HEK293T (cell line): ENCODE measurements at regions not wholly inside any gene's neighbourhood (a gene's known extent, or its start where the extent isn't known, plus 50 kb on each side); places are given as distances from the start of the nearest gene placed in this dataset.

Source experiments
- CTCF ChIA-PET: fragments of 350-600 bp; formaldehyde crosslinking; extraction: SDS; loops from one replicate; lab custom pipeline; 2021; ENCODE audit warnings: antibody characterized with exemption, inconsistent platforms; lab: Yijun Ruan, JAX
- POLR2A ChIA-PET: fragments of 350-600 bp; formaldehyde crosslinking; extraction: SDS; loops from one replicate; lab custom pipeline; 2020; ENCODE audit warnings: antibody characterized with exemption, inconsistent platforms; lab: Yijun Ruan, JAX
- DNase-seq: peaks from one replicate; pipeline ENCODE4 v3.0.0; 2012; ENCODE audit warnings: mixed read lengths; ENCODE audit errors: extremely low spot score
- ARNT ChIP-seq: fragments of 450-650 bp; IDR thresholded peaks from 2 replicates; pipeline ENCODE4 v1.6.1; 2017; ENCODE audit warnings: mild to moderate bottlenecking
- BHLHE40 ChIP-seq: fragments of 450-650 bp; IDR thresholded peaks from 2 replicates; pipeline ENCODE4 v1.6.1; 2016; ENCODE audit warnings: mild to moderate bottlenecking, moderate library complexity, borderline replicate concordance
- CTBP1 ChIP-seq: fragments of 450-650 bp; IDR thresholded peaks from 2 replicates; pipeline ENCODE4 v1.6.1; 2016; ENCODE audit warnings: borderline replicate concordance
- ELF4 ChIP-seq: fragments of 450-650 bp; IDR thresholded peaks from 2 replicates; pipeline ENCODE4 v1.6.1; 2017; ENCODE audit warnings: antibody characterized with exemption
- FOXA1 ChIP-seq: fragments of 450-650 bp; IDR thresholded peaks from 2 replicates; pipeline ENCODE4 v1.6.1; 2016; ENCODE audit warnings: mild to moderate bottlenecking
- FOXK2 ChIP-seq: fragments of 450-650 bp; IDR thresholded peaks from 2 replicates; pipeline ENCODE4 v1.6.1; 2016; ENCODE audit warnings: mild to moderate bottlenecking
- FOXM1 ChIP-seq: fragments of 450-650 bp; IDR thresholded peaks from 2 replicates; pipeline ENCODE4 v1.6.1; 2017; ENCODE audit warnings: mild to moderate bottlenecking, borderline replicate concordance
- HDGF ChIP-seq: fragments of 450-650 bp; IDR thresholded peaks from 2 replicates; pipeline ENCODE4 v1.6.1; 2017; ENCODE audit warnings: antibody characterized with exemption, borderline replicate concordance
- L3MBTL2 ChIP-seq: fragments of 450-650 bp; conservative IDR thresholded peaks from 2 replicates; pipeline ENCODE4 v1.6.1; 2016; ENCODE audit warnings: mild to moderate bottlenecking
- LEF1 ChIP-seq: fragments of 450-650 bp; IDR thresholded peaks from 2 replicates; pipeline ENCODE4 v1.6.1; 2017; ENCODE audit warnings: mild to moderate bottlenecking, borderline replicate concordance
- NFRKB ChIP-seq: fragments of 450-650 bp; IDR thresholded peaks from 2 replicates; pipeline ENCODE4 v1.6.1; 2016; ENCODE audit warnings: mild to moderate bottlenecking, moderate library complexity
- PKNOX1 ChIP-seq: fragments of 450-650 bp; IDR thresholded peaks from 2 replicates; pipeline ENCODE4 v1.6.1; 2016
- SP1 ChIP-seq: fragments of 450-650 bp; IDR thresholded peaks from 2 replicates; pipeline ENCODE4 v1.6.1; 2017
- SUZ12 ChIP-seq: fragments of 450-650 bp; IDR thresholded peaks from 2 replicates; pipeline ENCODE4 v1.6.1; 2016; ENCODE audit warnings: mild to moderate bottlenecking
- TARDBP ChIP-seq: fragments of 450-650 bp; IDR thresholded peaks from 2 replicates; pipeline ENCODE4 v1.6.1; 2016
- ZNF384 ChIP-seq: fragments of 450-650 bp; IDR thresholded peaks from 2 replicates; pipeline ENCODE4 v1.6.1; 2016

GRCh38 chr2:75325594-75325993 lies 126.3 kb upstream of the TACR1 start:
- no peak for DNase-seq
- no peak for TF ChIP-seq TARDBP
- no peak for TF ChIP-seq FOXM1
- TF ChIP-seq L3MBTL2, result no peak
- no peak for TF ChIP-seq SUZ12
- ChIA-PET CTCF (no interaction called here), POLR2A (no interaction called here)

GRCh38 chr2:75324861-75325284 lies 125.6 kb upstream of the TACR1 start:
- DNase-seq, result no peak
- ChIA-PET POLR2A (no interaction called here), CTCF (no interaction called here)
- TF ChIP-seq L3MBTL2 (no peak), BHLHE40 (no peak), ELF4 (no peak), ZNF384 (no peak), SP1 (no peak), CTBP1 (no peak), FOXK2 (no peak), TARDBP (no peak), ARNT (no peak), LEF1 (no peak), FOXM1 (no peak), SUZ12 (no peak), NFRKB (no peak), FOXA1 (no peak)

- DNase-seq, result no peak
- CTCF ChIA-PET, result no interaction called here
- TF ChIP-seq ARNT (no peak), FOXM1 (no peak), LEF1 (no peak), FOXA1 (no peak), L3MBTL2 (no peak), HDGF (no peak), SUZ12 (no peak), TARDBP (no peak), PKNOX1 (no peak), NFRKB (no peak), FOXK2 (no peak), CTBP1 (no peak), BHLHE40 (no peak), SP1 (no peak), ELF4 (no peak)
- POLR2A ChIA-PET, result no interaction called here
Measured at GRCh38 chr2:75324141-75324540, 124.8 kb upstream of the TACR1 start.

- DNase-seq, result no peak
- ChIA-PET POLR2A (no interaction called here), CTCF (no interaction called here)
- no peak for TF ChIP-seq TARDBP
- TF ChIP-seq ARNT, result no peak
- TF ChIP-seq FOXM1, result no peak
- TF ChIP-seq ZNF384, result no peak
- no peak for TF ChIP-seq CTBP1
- no peak for TF ChIP-seq NFRKB
- TF ChIP-seq FOXK2, result no peak
- TF ChIP-seq SP1, result no peak
- no peak for TF ChIP-seq HDGF
- no peak for TF ChIP-seq SUZ12
- TF ChIP-seq ELF4, result no peak
- TF ChIP-seq FOXA1, result no peak
- no peak for TF ChIP-seq BHLHE40
- TF ChIP-seq PKNOX1, result no peak
- TF ChIP-seq LEF1, result no peak
- no peak for TF ChIP-seq L3MBTL2
Measured at GRCh38 chr2:75321599-75321922, 122.2 kb upstream of the TACR1 start.

GRCh38 chr2:75320898-75321598 lies 121.7 kb upstream of the TACR1 start:
- CTCF ChIA-PET, result no interaction called here
- POLR2A ChIA-PET, result no interaction called here
- DNase-seq, result no peak
- TF ChIP-seq LEF1, result no peak
- TF ChIP-seq FOXA1, result no peak
- no peak for TF ChIP-seq PKNOX1
- no peak for TF ChIP-seq FOXK2
- no peak for TF ChIP-seq SP1
- TF ChIP-seq TARDBP, result no peak
- no peak for TF ChIP-seq ELF4
- TF ChIP-seq NFRKB, result no peak
- no peak for TF ChIP-seq L3MBTL2

- no peak for DNase-seq
- TF ChIP-seq TARDBP (no peak), FOXK2 (no peak), CTBP1 (no peak), ARNT (no peak), ZNF384 (no peak), SUZ12 (no peak), ELF4 (no peak), LEF1 (no peak), SP1 (no peak), NFRKB (no peak), HDGF (no peak), PKNOX1 (no peak), BHLHE40 (no peak), FOXA1 (no peak), FOXM1 (no peak), L3MBTL2 (no peak)
- CTCF ChIA-PET, result no interaction called here
- POLR2A ChIA-PET, result no interaction called here
Measured at GRCh38 chr2:75319951-75320350, 120.6 kb upstream of the TACR1 start.
